SK-N-MC (cell line): ENCODE measurements at regions not wholly inside any gene's neighbourhood (a gene's known extent, or its start where the extent isn't known, plus 50 kb on each side); places are given as distances from the start of the nearest gene placed in this dataset.

ENCODE experiments used
- DNase-seq: peaks from one replicate; pipeline ENCODE4 v3.0.0-alpha.2; 2011; ENCODE audit warnings: low read depth, low spot score
- H3K27ac ChIP-seq: fragments of 200-600 bp; sonication (generic); 2 replicates; pipeline ENCODE4 v1.5.1; 2016; ENCODE audit warnings: mixed run types
- H3K36me3 ChIP-seq: fragments of 200-600 bp; sonication (generic); 2 replicates; pipeline ENCODE4 v1.6.1; 2017; ENCODE audit warnings: antibody characterized with exemption, low read length, mixed read lengths; ENCODE audit not compliant: insufficient read depth
- H3K4me3 ChIP-seq: fragments of 200-600 bp; sonication (generic); 2 replicates; pipeline ENCODE4 v1.5.1; 2016
- H3K9ac ChIP-seq: fragments of 200-600 bp; sonication (generic); 2 replicates; pipeline ENCODE4 v1.8.0; 2017; ENCODE audit warnings: mixed run types, mixed read lengths; ENCODE audit not compliant: insufficient read length
- H3K9me3 ChIP-seq: fragments of 200-600 bp; sonication (generic); 2 replicates; pipeline ENCODE4 v1.6.1; 2017; ENCODE audit warnings: low read depth, mild to moderate bottlenecking, antibody characterized with exemption, low read length, moderate library complexity, mixed read lengths
- EZH2 ChIP-seq: fragments of 200-600 bp; sonication (generic); IDR thresholded peaks from one replicate; pipeline ENCODE4 v1.6.1; 2017; ENCODE audit warnings: antibody characterized with exemption
- FOXP2 ChIP-seq: optimal IDR thresholded peaks from 2 replicates; pipeline ENCODE3; 2011; ENCODE audit warnings: mild to moderate bottlenecking, moderate library complexity; ENCODE audit not compliant: insufficient read depth; ENCODE audit errors: extremely low read length, control extremely low read depth
- POLR2AphosphoS5 ChIP-seq: IDR thresholded peaks from 2 replicates; pipeline ENCODE4 v1.6.1; 2012; ENCODE audit warnings: mild to moderate bottlenecking, low read depth, low read length, borderline replicate concordance

DNA sequence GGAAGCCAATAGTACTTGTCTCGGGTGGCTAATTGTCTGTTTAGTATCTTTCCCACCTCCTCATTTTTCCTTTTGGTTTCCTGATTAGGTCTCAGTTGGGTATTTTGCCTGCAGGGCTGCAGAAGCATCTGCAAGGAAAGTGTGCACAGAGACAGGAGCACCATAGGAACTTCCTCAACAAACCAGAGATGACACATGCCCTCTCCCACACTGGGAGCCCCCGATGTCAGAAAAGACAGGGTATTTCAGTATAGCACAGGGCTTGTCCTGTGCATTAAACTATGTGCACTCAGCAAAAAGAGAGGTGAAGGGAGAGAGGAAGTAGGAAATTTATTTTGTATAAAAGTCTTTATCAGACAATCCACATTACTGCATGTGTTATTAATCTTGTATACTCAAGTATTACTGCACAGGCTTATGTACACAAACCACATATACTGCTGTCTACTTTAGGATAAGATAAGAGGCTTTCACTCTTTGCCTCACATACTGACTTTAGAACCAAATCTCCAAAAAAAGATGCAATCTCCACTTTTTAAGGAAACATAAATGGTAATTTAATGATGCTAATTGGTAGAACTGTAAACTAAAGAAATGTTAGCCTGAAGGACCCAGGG is 501.0 kb downstream of the FOXO1 start:
- DNase-seq = no peak
- H3K9ac ChIP-seq = no peak overlapping the region
- no peaks in the 10 kb centered on the region for H3K36me3 ChIP-seq
- H3K9me3 ChIP-seq = no peaks in the 10 kb centered on the region
- no peak for TF ChIP-seq EZH2
- TF ChIP-seq FOXP2 = no peak
- no peak for TF ChIP-seq POLR2AphosphoS5
- peak overlapping the region; percentile 13; the same call in 1 of the 2 replicates for H3K4me3 ChIP-seq
- H3K27ac ChIP-seq = no peak overlapping the region

DNA sequence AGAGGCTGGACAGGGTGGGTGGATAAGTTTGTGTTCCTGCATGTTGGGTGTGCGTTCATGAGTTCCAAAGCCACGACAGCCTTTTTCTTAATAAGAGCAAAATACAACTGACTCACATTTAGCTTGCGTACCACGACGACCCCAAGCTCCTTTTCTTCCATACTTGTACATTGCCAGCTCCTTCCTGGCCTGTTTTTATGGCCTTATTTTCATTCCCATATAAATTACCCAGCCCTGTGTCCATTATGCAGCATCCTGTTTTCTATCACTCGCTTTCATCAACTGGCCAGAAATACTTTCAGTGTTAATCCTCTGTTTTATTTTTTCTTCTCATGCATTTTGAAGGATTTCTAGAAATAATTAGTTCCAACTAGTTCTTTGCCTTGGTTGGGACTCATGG is 499.1 kb downstream of the FOXO1 start:
- no peak for DNase-seq
- no peaks in the 10 kb centered on the region for H3K36me3 ChIP-seq

DNA sequence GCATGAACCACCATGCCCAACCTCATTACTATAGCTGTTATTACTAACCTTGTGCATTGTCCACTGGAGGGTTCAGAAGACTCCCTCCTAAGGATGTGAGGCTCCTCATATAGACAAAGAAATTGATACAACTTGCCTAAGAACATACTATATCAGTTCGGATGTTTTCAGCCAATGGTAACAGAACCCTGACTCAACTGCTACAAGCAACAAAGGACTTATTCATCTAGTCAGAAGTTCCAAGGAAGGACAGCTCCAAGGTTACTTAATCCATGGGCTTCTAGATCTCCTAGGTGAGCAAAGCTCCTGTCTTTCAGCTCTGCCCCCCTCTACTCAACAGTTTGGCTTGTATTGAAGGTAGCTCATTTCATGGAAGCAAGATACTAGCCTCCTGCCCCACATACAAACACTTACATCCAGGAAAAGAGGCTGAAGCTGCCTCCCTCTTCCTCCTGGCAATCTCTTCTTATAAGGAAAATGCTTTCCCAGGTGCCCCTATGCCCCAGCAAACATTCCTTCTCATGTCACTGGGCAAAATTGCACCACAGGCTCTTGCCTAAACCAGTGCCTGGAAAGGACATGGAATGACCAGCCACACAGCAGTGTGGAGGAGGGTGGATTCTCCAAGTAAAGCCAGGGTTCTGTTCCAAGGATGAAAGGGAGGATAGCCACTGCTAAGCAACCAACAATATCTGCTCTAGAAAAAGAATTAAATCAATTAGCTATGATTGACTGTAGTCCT is 497.8 kb downstream of the FOXO1 start:
- TF ChIP-seq FOXP2 = no peak
- TF ChIP-seq POLR2AphosphoS5 = no peak
- no peak for TF ChIP-seq EZH2
- H3K9ac ChIP-seq = no peak overlapping the region
- H3K4me3 ChIP-seq = no peak overlapping the region
- no peak overlapping the region for H3K27ac ChIP-seq
- no peak for DNase-seq
- H3K36me3 ChIP-seq = no peaks in the 10 kb centered on the region
- no peaks in the 10 kb centered on the region for H3K9me3 ChIP-seq

More for the DNA sequence above, 499.1 kb downstream of the FOXO1 start:
- Histone ChIP-seq H3K9ac (no peak overlapping the region), H3K4me3 (no peak overlapping the region), H3K9me3 (no peaks in the 10 kb centered on the region), H3K27ac (no peak overlapping the region)
- TF ChIP-seq FOXP2 (no peak), EZH2 (no peak)

DNA sequence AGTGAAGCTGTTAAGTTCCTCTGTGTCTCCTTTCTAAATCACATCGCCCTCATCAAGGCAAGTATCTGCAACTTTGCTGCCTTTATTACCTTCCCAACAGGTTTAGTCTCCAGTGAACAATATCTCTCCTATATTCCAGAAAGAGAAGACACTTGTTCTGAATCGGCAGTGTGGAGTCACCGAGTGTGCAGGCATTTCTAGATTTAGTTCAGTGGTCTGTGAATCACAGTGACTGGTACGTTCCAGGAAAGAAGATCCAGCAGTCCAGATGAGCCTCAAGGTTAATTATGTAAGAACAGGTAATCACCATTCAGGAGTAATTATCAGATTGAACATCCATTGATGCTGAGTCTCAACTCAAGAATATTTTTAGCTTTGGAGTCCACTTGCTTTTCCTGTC is 497.0 kb downstream of the FOXO1 start:
- Histone ChIP-seq H3K4me3 (no peak overlapping the region), H3K9ac (no peak overlapping the region), H3K9me3 (no peaks in the 10 kb centered on the region), H3K27ac (no peak overlapping the region), H3K36me3 (no peaks in the 10 kb centered on the region)
- no peak for TF ChIP-seq FOXP2
- no peak for DNase-seq

DNA sequence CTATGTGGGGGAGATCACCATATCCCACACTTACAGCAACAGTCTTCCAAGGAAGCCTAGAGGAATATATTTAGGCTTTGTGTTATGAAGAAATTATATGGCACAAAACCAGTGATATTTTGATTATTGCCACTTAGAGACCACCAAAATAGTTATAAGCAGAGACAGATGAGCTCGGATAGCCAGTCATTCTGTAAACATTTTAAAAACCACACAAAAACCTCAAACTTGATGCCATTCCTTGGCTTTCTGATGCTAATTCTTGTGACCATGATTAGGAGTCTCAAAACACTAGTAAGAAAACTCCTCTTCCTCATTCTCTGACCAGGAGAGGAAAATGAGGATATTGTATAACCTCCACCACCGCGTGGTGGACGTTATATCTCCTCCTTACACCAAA is 496.4 kb downstream of the FOXO1 start:
- DNase-seq = no peak
- Histone ChIP-seq H3K36me3 (no peaks in the 10 kb centered on the region), H3K27ac (no peak overlapping the region), H3K9ac (no peak overlapping the region), H3K4me3 (no peak overlapping the region), H3K9me3 (no peaks in the 10 kb centered on the region)
- TF ChIP-seq FOXP2 (no peak), POLR2AphosphoS5 (no peak), EZH2 (no peak)

DNA sequence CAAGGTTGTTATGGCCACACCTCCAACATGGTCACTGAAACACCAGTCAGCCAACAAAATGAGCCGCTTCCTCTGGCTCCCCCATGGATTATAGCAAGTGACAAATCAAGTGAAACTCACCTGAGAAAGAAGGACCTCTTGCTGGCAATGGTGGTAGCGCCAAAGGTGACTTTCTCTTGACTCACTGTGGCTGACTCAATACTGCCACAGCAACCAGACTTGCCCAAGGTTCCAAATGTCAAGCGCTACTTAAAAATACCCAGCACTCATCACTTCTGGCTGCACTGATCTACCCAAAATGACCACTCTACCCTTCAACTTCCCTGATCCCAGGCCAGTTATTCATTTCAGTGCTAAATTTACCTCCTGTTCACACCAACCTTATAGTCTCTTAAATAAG is 495.5 kb downstream of the FOXO1 start:
- DNase-seq = no peak
- Histone ChIP-seq H3K27ac (no peak overlapping the region), H3K4me3 (no peak overlapping the region), H3K9me3 (no peaks in the 10 kb centered on the region), H3K9ac (no peak overlapping the region), H3K36me3 (no peaks in the 10 kb centered on the region)
- no peak for TF ChIP-seq EZH2
- no peak for TF ChIP-seq POLR2AphosphoS5
- no peak for TF ChIP-seq FOXP2

DNA sequence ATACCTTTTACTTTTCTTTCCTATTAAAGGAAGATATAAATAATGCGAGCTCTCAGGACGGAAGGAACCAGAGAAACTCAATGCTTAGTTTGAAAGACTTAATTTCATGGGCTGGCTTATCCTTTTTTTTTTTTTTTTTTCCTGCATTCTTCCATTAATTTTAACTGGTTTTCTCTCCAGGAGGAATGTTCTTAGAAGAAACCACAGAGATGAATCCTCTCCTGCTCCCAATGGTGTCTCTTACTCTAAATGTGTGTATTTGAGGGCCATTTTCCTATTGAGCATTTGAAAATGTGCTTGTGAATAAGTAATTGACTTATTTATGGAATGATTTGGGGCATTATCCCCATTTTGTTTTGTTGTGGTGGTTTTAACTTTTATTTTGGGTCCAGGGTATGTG is 494.9 kb downstream of the FOXO1 start:
- no peak overlapping the region for H3K4me3 ChIP-seq
- DNase-seq = no peak
- H3K27ac ChIP-seq = no peak overlapping the region

DNA sequence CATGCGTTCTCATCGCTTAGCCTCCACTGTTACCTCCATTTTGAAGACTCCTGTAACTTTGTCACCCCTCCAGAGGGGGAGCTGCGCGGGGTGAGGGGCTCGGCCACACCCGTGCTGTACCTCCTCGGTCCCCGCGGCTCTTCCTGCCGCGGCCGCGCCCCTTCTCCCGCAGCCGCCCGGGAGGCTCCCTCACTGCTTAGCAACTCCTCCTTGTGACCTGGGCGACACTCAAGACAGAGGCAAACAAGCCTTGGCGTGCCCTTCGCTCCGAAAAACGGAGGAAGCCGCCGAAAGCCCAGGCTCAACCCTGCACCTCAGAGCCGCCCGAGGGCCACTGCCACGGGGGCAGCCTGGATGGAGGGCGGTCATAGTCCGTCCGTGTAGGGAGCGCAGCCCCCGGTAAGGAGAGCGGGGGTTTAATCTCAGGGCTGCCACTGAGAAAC is 494.3 kb downstream of the FOXO1 start:
- TF ChIP-seq EZH2 (no peak), POLR2AphosphoS5 (no peak), FOXP2 (no peak)
- Histone ChIP-seq H3K36me3 (no peaks in the 10 kb centered on the region), H3K27ac (no peak overlapping the region), H3K4me3 (no peak overlapping the region), H3K9me3 (no peaks in the 10 kb centered on the region), H3K9ac (no peak overlapping the region)
- no peak for DNase-seq

More for the DNA sequence above, 494.9 kb downstream of the FOXO1 start:
- TF ChIP-seq FOXP2 = no peak
- TF ChIP-seq POLR2AphosphoS5 = no peak
- TF ChIP-seq EZH2 = no peak
- no peaks in the 10 kb centered on the region for H3K36me3 ChIP-seq
- no peak overlapping the region for H3K9ac ChIP-seq
- H3K9me3 ChIP-seq = no peaks in the 10 kb centered on the region
